HG03457 (cell line): ENCODE measurements at regions not wholly inside any gene's neighbourhood (a gene's known extent, or its start where the extent isn't known, plus 50 kb on each side); places are given as distances from the start of the nearest gene placed in this dataset.
A peak's percentile ranks its signal among the peaks of the same experiment; 100 is the strongest.

Source experiments
- ATAC-seq: cut with Tn5 transposase; IDR thresholded peaks from one replicate; pipeline ENCODE4 v1.9.1; 2021; ENCODE audit warnings: moderate number of reproducible peaks; ENCODE audit not compliant: unreplicated experiment

- no peak for ATAC-seq
Measured at GRCh38 chr10:61548364-61548763, 95.2 kb upstream of the TMEM26 start.

GRCh38 chr10:61547297-61547696, 94.1 kb upstream of the TMEM26 start:
- ATAC-seq = no peak

GRCh38 chr10:61545170-61545569, 92.0 kb upstream of the TMEM26 start:
- ATAC-seq = no peak

- ATAC-seq = no peak
Measured at GRCh38 chr10:61543831-61544230, 90.7 kb upstream of the TMEM26 start.

GRCh38 chr10:61542596-61542995, 89.4 kb upstream of the TMEM26 start:
- no peak for ATAC-seq

- ATAC-seq = peak; percentile 70
Measured at GRCh38 chr10:61541960-61542359, 88.8 kb upstream of the TMEM26 start.

- no peak for ATAC-seq
Measured at GRCh38 chr10:61539876-61540275, 86.7 kb upstream of the TMEM26 start.

- ATAC-seq = no peak
Measured at GRCh38 chr10:61529208-61529607, 76.0 kb upstream of the TMEM26 start.

- no peak for ATAC-seq
Measured at GRCh38 chr10:61503051-61503450, 49.9 kb upstream of the TMEM26 start.
